ENCODE measurements at regions not wholly inside any gene's neighbourhood (a gene's known extent, or its start where the extent isn't known, plus 50 kb on each side); places are given as distances from the start of the nearest gene placed in this dataset.

GRCh38 chr4:111880116-111880515 lies 265.1 kb upstream of the FAM241A start:
- no peak for DNase-seq (ENCODE audit: low spot score in 2 of 2)

GRCh38 chr4:111883557-111883999 lies 261.7 kb upstream of the FAM241A start:
- DNase-seq (ENCODE audit: low spot score in 2 of 2) = no peak
- intact Hi-C loops (cut with DNase I) = no loop called here
- Histone ChIP-seq H3K4me3 (no peak overlapping the region), H3K9me3 (no peaks in the 10 kb centered on the region), H3K27me3 (no peaks in the 10 kb centered on the region), H3K27ac (no peak overlapping the region), H3K36me3 (no peaks in the 10 kb centered on the region), H3K4me1 (no peaks in the 10 kb centered on the region)
- TF ChIP-seq CTCF (IDR thresholded peaks at IDR 0.05) = no peak

More at GRCh38 chr4:111880116-111880515, 265.1 kb upstream of the FAM241A start:
- Histone ChIP-seq H3K4me1 (no peaks in the 10 kb centered on the region), H3K27me3 (no peaks in the 10 kb centered on the region), H3K9me3 (no peaks in the 10 kb centered on the region), H3K4me3 (no peak overlapping the region), H3K27ac (no peak overlapping the region), H3K36me3 (no peaks in the 10 kb centered on the region)
- intact Hi-C loops (cut with DNase I) = no loop called here
- TF ChIP-seq CTCF (IDR thresholded peaks at IDR 0.05) = no peak

- no peak for DNase-seq (ENCODE audit: low spot score in 2 of 2)
- Histone ChIP-seq H3K27ac (no peak overlapping the region), H3K36me3 (no peaks in the 10 kb centered on the region), H3K9me3 (no peaks in the 10 kb centered on the region), H3K4me3 (no peak overlapping the region), H3K27me3 (no peaks in the 10 kb centered on the region), H3K4me1 (no peaks in the 10 kb centered on the region)
- intact Hi-C loops (cut with DNase I) = no loop called here
- no peak for TF ChIP-seq CTCF (IDR thresholded peaks at IDR 0.05)
These were observed 254.8 kb upstream of the FAM241A start for GRCh38 chr4:111890412-111890811.

GRCh38 chr4:111905511-111905910 lies 239.7 kb upstream of the FAM241A start:
- Histone ChIP-seq H3K9me3 (no peaks in the 10 kb centered on the region), H3K4me1 (no peaks in the 10 kb centered on the region), H3K36me3 (no peaks in the 10 kb centered on the region), H3K27ac (no peak overlapping the region), H3K4me3 (no peak overlapping the region), H3K27me3 (no peaks in the 10 kb centered on the region)
- intact Hi-C loops (cut with DNase I) = no loop called here
- DNase-seq (ENCODE audit: low spot score in 2 of 2) = no peak
- TF ChIP-seq CTCF (IDR thresholded peaks at IDR 0.05) = no peak

- no peak for DNase-seq (ENCODE audit: low spot score in 2 of 2)
- intact Hi-C loops (cut with DNase I) = no loop called here
- no peaks in the 10 kb centered on the region for H3K4me1 ChIP-seq
- no peaks in the 10 kb centered on the region for H3K36me3 ChIP-seq
- TF ChIP-seq CTCF (IDR thresholded peaks at IDR 0.05) = no peak
- no peaks in the 10 kb centered on the region for H3K9me3 ChIP-seq
- H3K27me3 ChIP-seq = no peaks in the 10 kb centered on the region
- no peak overlapping the region for H3K27ac ChIP-seq
- no peak overlapping the region for H3K4me3 ChIP-seq
These were observed 225.6 kb upstream of the FAM241A start for GRCh38 chr4:111919639-111920038.

DNA sequence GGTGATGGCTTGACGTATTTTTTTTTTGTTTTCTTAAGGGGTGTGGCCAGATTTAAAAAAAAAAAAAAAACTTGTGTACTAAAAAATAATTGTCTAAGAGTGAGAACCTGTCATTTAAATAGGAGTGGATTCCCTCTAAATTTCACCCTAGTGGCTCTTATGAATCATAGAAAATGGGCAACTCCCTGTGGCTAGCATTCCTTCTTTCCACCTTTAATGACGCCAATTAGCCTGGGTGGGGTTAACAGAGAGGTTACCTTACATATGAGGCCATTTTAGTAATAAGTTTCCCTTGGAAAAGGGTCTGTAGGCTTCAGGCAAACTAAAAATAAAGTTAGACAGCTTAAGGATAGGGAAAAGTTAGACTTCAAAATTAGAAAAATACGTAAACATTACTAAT lies 223.5 kb upstream of the FAM241A start:
- intact Hi-C loops (cut with DNase I) = no loop called here
- no peak for TF ChIP-seq CTCF (IDR thresholded peaks at IDR 0.05)
- H3K4me1 ChIP-seq = no peaks in the 10 kb centered on the region
- no peaks in the 10 kb centered on the region for H3K27me3 ChIP-seq
- H3K4me3 ChIP-seq = no peak overlapping the region
- no peaks in the 10 kb centered on the region for H3K36me3 ChIP-seq
- no peak for DNase-seq (ENCODE audit: low spot score in 2 of 2)
- no peak overlapping the region for H3K27ac ChIP-seq
- H3K9me3 ChIP-seq = no peaks in the 10 kb centered on the region
